Vagina (tissue), 2 donors: ENCODE measurements at regions not wholly inside any gene's neighbourhood (a gene's known extent, or its start where the extent isn't known, plus 50 kb on each side); places are given as distances from the start of the nearest gene placed in this dataset.

ENCODE experiments used
- CTCF ChIP-seq, 3 experiments: fragments of 450-650 bp in 2 of 3; fragments of 200-600 bp in 1 of 3; sonication (generic) in 1 of 3; IDR thresholded peaks; one replicate each; pipeline ENCODE4 v1.5.1; 2017 to 2019; ENCODE audit warnings: antibody characterized with exemption in 3 of 3, mild to moderate bottlenecking in 2 of 3, moderate library complexity in 2 of 3
- POLR2AphosphoS5 ChIP-seq, 2 donors: sonication (generic); formaldehyde crosslinking; IDR thresholded peaks; one replicate each; pipeline ENCODE4 v1.9.0; 2017; ENCODE audit warnings: antibody characterized with exemption in 2 of 2, mild to moderate bottlenecking in 2 of 2, low read depth in 1 of 2; ENCODE audit not compliant: insufficient read depth in 1 of 2

DNA sequence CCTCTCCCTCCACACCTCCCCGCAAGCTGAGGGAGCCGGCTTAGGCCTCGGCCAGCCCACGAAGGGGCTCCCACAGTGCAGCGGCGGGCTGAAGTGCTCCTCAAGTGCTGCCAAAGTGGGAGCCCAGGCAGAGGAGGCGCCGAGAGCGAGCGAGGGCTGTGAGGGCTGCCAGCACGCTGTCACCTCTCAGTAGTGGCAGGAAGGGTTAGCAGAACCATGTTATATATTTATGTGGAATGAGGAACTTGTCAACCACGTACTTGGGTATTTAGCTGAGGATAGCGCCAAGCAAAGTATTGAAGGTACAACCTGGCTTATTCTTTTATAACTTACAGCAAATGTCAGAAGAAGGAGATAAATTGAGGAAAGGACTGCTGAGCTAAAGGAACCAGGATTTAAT is 144.1 kb upstream of the MGAT5 start:
- TF ChIP-seq POLR2AphosphoS5 (IDR thresholded peaks at IDR 0.05; ENCODE audit: insufficient read depth in 1 of 2, low read depth in 1 of 2) (no peak), CTCF (IDR thresholded peaks at IDR 0.05) (no peak)
